NCI-H2171 treated with DMSO at 0.1 percent for 48 hours (cell line): ENCODE measurements at regions not wholly inside any gene's neighbourhood (a gene's known extent, or its start where the extent isn't known, plus 50 kb on each side); places are given as distances from the start of the nearest gene placed in this dataset.

Experiments
- DNase-seq: peaks from one replicate; lab custom pipeline; 2025; lab: John Stamatoyannopoulos, UW

- DNase-seq: no peak
These were observed 188.1 kb downstream of the IPO8 start for GRCh38 chr12:30507576-30507975.

DNA sequence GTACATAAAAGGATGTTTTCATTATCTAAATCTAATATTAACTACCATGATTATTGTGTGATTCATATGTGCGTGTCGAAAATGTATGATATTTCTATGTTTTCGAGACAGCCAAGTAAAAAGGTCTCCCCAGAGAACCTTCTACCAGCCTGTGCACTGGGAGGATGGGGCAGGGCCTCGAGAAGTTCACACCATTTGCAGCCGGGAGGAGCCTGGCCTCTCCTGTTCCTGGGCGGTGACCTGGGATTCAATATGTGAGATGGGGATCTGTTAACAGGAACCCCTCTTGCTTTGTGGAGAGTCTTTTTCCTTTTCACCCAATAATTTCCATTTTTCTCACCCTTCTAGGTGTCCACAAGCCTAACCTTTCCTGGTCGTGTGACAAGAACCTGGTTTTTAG lies 189.3 kb downstream of the IPO8 start:
- no peak for DNase-seq

DNA sequence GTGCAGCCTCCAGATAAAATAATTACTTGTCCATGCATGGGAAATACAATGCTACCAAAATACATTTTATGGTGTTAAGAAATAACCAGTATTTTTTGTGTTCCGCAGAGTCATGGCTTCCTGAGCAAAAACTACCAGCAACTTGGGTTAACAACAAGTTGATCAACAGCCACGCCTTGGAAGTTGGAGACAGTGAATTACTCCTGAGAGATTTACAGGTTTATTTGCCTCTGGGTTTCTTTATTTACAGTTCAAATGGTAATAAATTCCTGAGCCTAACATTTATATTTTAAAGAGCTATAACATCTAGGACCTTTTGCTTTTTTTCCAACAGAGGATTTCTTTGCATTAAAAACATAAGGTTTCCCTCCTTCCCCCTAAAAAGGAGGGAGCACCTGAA lies 194.0 kb downstream of the IPO8 start:
- no peak for DNase-seq

DNA sequence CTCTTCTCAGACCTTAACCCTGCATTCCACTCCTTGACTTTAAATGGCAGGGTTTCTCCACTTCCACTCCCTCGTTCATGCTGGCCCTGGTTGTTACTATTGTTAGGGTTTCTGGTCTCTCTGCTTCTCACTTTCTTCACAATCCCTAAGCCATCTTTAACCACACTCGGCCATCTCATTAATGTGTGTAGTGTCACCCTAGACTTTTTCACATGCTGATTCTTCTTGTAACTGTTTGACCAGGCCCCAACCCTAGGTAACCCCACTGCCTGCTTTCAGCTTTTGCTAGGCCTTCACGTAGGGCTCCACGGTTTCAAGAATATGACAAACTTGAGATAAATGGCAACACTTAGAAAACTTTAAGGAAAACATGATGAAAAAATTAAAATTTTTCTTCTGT lies 195.1 kb downstream of the IPO8 start:
- DNase-seq: no peak

GRCh38 chr12:30485230-30485890 lies 210.3 kb downstream of the IPO8 start:
- DNase-seq: no peak

GRCh38 chr12:30484658-30485057 lies 211.0 kb downstream of the IPO8 start:
- DNase-seq: no peak

- DNase-seq: no peak
These were observed 213.0 kb downstream of the IPO8 start for GRCh38 chr12:30482650-30483049.

GRCh38 chr12:30473274-30473673 lies 222.4 kb downstream of the IPO8 start:
- no peak for DNase-seq

DNA sequence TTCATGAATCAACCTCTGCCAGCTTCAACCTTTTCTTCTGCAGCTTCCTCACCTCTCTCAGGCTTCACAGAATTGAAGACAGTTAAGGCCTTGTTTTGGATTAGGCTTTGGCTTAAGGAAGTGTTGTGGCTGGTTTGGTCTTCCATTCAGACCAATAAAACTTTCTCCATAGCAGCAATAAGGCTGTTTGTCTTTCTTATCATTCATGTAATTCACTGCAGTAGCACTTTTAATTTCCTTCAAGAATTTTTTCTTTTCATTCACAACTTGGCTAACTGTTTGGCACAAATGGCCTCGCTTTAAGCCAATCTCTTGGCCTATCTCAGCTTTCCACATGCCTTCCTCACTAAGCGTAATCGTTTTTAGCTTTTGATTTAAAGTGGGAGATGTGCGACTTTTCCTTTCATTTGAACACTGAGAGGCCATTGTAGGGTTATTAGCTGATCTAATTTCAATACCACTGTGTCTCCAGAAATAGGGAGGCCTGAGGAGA lies 229.5 kb downstream of the IPO8 start:
- no peak for DNase-seq

- DNase-seq: no peak
These were observed 232.0 kb downstream of the IPO8 start for GRCh38 chr12:30463636-30464035.

DNA sequence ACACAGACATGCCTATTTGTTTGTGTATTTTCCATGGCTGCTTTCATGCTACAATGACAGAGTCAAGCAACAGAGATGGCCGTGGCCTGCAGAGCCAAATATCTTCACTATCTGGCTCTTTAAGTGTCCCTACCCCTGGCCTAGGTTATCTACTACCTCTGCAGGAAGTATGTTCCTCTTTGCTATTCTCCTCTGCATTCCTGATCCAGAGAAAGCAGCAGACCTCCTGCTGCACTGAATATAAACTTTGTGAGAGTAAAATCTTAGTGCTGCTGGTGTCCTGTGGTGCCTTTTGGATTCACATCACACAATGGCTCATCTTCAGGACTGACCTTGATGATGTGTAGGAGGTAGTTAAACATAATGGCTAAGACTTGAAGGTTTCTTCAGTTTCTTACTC lies 233.4 kb downstream of the IPO8 start:
- no peak for DNase-seq

GRCh38 chr12:30461026-30461615 lies 234.5 kb downstream of the IPO8 start:
- DNase-seq: no peak

GRCh38 chr12:30458453-30458852 lies 237.2 kb downstream of the IPO8 start:
- no peak for DNase-seq

GRCh38 chr12:30457621-30458289 lies 237.9 kb downstream of the IPO8 start:
- DNase-seq: peak; percentile 46

DNA sequence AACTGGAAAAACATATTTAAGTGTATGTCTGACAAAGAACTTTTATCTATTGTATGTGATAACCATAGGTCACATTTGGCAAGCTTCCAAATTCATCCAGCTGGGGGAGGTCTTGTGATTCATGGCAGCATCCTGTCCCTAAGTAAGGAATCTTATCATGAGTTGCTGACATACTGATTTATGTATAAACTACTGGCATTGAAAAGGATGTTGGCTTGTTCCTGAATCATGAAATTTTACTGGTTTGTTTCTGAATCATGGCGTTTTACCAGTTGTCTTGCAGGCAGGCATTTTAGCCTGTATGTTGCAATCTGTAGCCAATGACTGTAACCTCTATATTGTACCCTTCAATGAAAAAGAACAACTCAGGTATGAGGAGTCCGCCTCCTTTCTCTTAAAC lies 244.8 kb downstream of the IPO8 start:
- no peak for DNase-seq

- DNase-seq: no peak
These were observed 245.4 kb downstream of the IPO8 start for GRCh38 chr12:30450226-30450625.

DNA sequence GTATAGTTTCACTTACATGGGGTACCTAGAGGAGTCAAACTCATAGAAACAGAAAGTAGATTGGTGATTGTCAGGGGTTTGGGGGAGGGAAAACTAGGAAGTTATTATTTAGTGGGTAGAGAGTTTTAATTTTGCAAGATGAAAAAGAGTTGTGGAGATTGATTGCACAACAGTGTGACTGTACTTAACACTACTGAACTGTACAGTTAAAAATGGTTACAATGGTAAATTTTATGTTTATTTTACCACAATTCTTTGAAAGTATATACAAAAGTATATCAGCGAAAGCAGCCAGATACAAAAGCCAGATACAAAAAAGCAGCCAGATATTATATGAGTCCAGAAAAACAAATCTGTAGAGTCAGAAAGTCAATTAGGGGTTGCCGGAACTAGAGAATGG lies 247.6 kb downstream of the IPO8 start:
- DNase-seq: no peak

DNA sequence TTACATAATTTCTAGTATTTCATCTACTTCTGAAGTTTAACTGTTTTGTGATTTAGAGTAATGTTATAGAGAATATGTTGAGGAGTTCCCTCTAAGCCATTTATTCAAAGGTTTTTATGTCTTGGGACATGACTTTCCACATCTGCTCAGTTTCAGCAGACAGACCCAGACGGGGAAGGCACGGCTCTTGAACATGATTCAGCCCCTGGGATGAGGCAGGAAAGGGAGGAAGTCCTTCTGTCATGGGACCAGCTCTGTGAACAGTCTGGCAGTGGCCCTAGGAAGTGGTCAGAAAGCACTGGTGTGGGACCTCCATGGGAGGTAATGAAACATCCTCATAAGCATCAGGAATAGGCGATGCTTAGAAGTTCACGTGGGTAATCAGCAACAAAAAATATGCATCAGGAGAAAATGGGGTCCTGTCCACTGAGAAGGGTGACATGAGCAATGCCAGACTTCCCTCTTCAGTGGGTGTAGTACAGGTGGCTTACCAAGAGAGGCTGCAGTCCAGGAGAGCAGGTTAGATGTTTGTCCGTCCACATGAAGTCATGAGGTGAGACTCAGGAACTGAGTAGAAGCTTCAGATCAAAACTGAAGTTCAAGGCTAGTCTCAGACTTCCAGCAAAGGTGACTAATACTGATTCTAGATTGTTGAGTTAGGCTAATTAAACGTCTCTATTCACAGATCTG lies 248.5 kb downstream of the IPO8 start:
- DNase-seq: no peak

DNA sequence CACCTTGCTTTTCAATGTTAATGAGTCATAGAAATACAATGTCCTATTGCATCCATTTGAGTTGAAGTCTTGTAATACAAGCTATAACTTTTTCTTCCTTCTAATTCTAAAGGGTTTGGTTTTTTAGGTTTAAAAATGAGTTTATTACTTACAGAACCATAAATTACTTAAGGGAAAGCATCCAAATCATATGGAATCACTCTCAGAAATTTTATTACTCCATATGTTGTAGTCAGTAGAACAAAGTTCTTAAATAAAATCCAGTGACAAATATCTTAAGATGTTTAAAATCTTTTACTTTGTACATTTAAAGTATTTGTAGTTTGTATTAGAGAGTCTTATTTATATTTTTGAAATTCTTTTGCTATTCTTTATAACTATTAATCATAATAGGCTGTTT lies 253.2 kb downstream of the IPO8 start:
- DNase-seq: no peak

DNA sequence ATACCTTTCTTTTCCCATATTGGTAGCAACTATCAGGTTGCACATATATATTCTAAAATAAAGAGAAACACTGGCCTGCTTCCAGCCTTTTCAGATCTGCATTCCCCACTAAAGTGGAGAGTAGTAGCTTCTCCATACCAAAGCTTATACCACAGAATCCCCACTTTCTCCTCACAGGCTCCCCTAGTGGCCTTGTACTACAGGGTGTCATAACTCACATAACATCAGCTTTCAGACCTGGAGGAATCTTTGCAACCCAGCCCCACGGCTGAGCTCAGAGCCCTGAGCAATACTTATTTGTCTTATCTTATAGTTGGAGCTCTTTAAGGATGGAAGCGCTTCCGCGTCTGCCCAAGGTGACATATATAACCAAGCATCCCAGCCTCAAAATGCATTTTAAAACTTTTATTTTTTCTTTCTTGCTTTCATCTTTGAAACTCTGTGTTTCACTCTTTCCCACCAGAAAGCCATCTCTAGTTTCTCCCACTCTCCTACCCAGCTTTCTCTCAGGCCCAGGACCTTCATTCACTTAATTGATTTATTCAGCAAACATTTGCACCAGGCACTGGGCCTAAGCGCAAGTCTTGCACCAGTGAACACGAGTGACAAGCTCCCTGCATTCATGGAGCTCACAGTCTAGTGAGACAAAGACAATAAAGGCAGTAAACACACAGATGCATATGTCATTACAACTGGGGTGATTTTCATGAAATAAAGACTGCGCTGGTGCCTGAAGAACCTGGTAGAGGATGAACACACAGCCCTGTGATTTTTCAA lies 254.7 kb downstream of the IPO8 start:
- peak; percentile 65 for DNase-seq

GRCh38 chr12:30439201-30439600 lies 256.5 kb downstream of the IPO8 start:
- no peak for DNase-seq

- DNase-seq: peak; percentile 85
These were observed 257.0 kb downstream of the IPO8 start for GRCh38 chr12:30438601-30439041.
